HepG2 (cell line): ENCODE measurements at regions not wholly inside any gene's neighbourhood (a gene's known extent, or its start where the extent isn't known, plus 50 kb on each side); places are given as distances from the start of the nearest gene placed in this dataset.

Experiments
- CREM ChIP-seq, 2 experiments: sonication (generic) in 1 of 2; formaldehyde crosslinking in 1 of 2; IDR thresholded peaks; 2 replicates each; pipeline versions ENCODE4 v1.4.0 to v1.6.1; 2016 to 2020; ENCODE audit warnings: antibody characterized with exemption in 1 of 2, mild to moderate bottlenecking in 1 of 2, missing genetic modification reagents in 1 of 2
- EP300 ChIP-seq, 3 experiments: sonication (generic) in 1 of 3; formaldehyde crosslinking in 1 of 3; IDR thresholded peaks; 2 replicates each; pipeline versions ENCODE4 v1.5.1 to v1.6.1; 2011 to 2020; ENCODE audit warnings: low read depth in 2 of 3, low read length in 2 of 3, borderline replicate concordance in 1 of 3, improper control_type of control experiment in 1 of 3, mild to moderate bottlenecking in 1 of 3, missing genetic modification reagents in 1 of 3, moderate library complexity in 1 of 3
- RAD21 ChIP-seq: fragments of 450-650 bp; formaldehyde crosslinking; IDR thresholded peaks from 2 replicates; pipeline ENCODE4 v1.5.0; 2020; ENCODE audit warnings: mild to moderate bottlenecking
- SETDB1 ChIP-seq: sonication (generic); formaldehyde crosslinking; IDR thresholded peaks from 2 replicates; pipeline ENCODE4 v1.5.1; 2020; ENCODE audit warnings: missing genetic modification reagents, mild to moderate bottlenecking, borderline replicate concordance
- ZFP41 ChIP-seq: sonication (generic); formaldehyde crosslinking; IDR thresholded peaks from 2 replicates; pipeline ENCODE4 v1.4.0; 2020; ENCODE audit warnings: mild to moderate bottlenecking, missing genetic modification reagents, borderline replicate concordance
- ZNF558 ChIP-seq: sonication (generic); formaldehyde crosslinking; IDR thresholded peaks from 2 replicates; pipeline ENCODE4 v1.9.0; 2022; ENCODE audit warnings: mild to moderate bottlenecking, missing genetic modification reagents, borderline replicate concordance
- ZSCAN20 ChIP-seq: sonication (generic); formaldehyde crosslinking; IDR thresholded peaks from 2 replicates; pipeline ENCODE4 v1.4.0; 2020; ENCODE audit warnings: missing genetic modification reagents, mild to moderate bottlenecking, borderline replicate concordance
- TF ChIP-seq, protein P1 (sequence below): sonication (generic); formaldehyde crosslinking; IDR thresholded peaks from 2 replicates; pipeline ENCODE4 v1.5.0; 2020; ENCODE audit warnings: mild to moderate bottlenecking, missing genetic modification reagents, moderate library complexity
- TF ChIP-seq, protein P2 (sequence below): conservative IDR thresholded peaks from 2 replicates; pipeline ENCODE4 v1.6.1; 2018; ENCODE audit warnings: missing genetic modification reagents
- TF ChIP-seq, protein P3 (sequence below): IDR thresholded peaks from 2 replicates; pipeline ENCODE4 v1.6.1; 2016; ENCODE audit warnings: missing compliant biosample characterization, missing genetic modification reagents, borderline replicate concordance

DNA sequence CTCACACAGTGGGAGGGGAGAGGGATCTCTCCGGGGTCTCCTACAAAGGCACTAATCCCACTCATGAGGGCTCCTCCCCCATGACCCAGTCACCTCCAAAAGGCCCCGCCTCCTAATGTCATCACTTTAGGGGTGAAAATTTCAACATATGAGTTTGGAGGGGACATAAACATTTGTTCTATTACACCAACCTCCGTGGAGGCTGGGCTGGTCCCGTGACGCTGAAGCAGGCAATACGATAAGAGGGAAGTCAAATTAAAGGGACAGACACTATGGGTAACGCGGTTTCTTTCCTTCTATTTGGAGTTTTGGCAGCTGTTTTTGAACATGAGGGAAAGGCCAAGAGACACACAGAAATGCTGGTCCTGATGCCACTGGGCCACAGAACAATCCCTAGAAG, 175.7 kb upstream of the VASH1 start:
- TF ChIP-seq, protein P1, sequence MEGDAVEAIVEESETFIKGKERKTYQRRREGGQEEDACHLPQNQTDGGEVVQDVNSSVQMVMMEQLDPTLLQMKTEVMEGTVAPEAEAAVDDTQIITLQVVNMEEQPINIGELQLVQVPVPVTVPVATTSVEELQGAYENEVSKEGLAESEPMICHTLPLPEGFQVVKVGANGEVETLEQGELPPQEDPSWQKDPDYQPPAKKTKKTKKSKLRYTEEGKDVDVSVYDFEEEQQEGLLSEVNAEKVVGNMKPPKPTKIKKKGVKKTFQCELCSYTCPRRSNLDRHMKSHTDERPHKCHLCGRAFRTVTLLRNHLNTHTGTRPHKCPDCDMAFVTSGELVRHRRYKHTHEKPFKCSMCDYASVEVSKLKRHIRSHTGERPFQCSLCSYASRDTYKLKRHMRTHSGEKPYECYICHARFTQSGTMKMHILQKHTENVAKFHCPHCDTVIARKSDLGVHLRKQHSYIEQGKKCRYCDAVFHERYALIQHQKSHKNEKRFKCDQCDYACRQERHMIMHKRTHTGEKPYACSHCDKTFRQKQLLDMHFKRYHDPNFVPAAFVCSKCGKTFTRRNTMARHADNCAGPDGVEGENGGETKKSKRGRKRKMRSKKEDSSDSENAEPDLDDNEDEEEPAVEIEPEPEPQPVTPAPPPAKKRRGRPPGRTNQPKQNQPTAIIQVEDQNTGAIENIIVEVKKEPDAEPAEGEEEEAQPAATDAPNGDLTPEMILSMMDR (CRISPR knock-in tag) = no peak
- TF ChIP-seq, protein P2, sequence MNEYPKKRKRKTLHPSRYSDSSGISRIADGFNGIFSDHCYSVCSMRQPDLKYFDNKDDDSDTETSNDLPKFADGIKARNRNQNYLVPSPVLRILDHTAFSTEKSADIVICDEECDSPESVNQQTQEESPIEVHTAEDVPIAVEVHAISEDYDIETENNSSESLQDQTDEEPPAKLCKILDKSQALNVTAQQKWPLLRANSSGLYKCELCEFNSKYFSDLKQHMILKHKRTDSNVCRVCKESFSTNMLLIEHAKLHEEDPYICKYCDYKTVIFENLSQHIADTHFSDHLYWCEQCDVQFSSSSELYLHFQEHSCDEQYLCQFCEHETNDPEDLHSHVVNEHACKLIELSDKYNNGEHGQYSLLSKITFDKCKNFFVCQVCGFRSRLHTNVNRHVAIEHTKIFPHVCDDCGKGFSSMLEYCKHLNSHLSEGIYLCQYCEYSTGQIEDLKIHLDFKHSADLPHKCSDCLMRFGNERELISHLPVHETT (CRISPR knock-in tag) = no peak
- TF ChIP-seq ZNF558 (CRISPR knock-in tag) = no peak
- TF ChIP-seq CREM (IDR thresholded peaks at IDR 0.05) = no peak
- TF ChIP-seq CREM (CRISPR knock-in tag; IDR thresholded peaks at IDR 0.05) = no peak
- no peak for TF ChIP-seq ZFP41
- TF ChIP-seq, protein P3, sequence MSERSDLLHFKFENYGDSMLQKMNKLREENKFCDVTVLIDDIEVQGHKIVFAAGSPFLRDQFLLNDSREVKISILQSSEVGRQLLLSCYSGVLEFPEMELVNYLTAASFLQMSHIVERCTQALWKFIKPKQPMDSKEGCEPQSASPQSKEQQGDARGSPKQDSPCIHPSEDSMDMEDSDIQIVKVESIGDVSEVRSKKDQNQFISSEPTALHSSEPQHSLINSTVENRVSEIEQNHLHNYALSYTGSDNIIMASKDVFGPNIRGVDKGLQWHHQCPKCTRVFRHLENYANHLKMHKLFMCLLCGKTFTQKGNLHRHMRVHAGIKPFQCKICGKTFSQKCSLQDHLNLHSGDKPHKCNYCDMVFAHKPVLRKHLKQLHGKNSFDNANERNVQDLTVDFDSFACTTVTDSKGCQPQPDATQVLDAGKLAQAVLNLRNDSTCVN (CRISPR knock-in tag) = no peak
- no peak for TF ChIP-seq SETDB1 (CRISPR knock-in tag)
- TF ChIP-seq ZSCAN20 = no peak
- TF ChIP-seq EP300 (IDR thresholded peaks at IDR 0.05; ENCODE audit: low read depth in 2 of 2, low read length in 2 of 2) = no peak
- no peak for TF ChIP-seq EP300 (CRISPR knock-in tag; IDR thresholded peaks at IDR 0.05; ENCODE audit: borderline replicate concordance)
- no peak for TF ChIP-seq RAD21 (CRISPR knock-in tag)
